Left lobe of liver (tissue), 2 donors: ENCODE measurements at regions not wholly inside any gene's neighbourhood (a gene's known extent, or its start where the extent isn't known, plus 50 kb on each side); places are given as distances from the start of the nearest gene placed in this dataset.

Experiments used
- ATAC-seq: fragments of 200-7000 bp; cut with Tn5 transposase; one replicate; pipeline ENCODE4 v1.9.1; 2020; ENCODE audit warnings: mild to moderate bottlenecking, moderate library complexity
- DNase-seq: peaks from one replicate; pipeline ENCODE4 v3.0.0-alpha.2; 2020; ENCODE audit warnings: low spot score
- donor health status: DM: no; HTN: no; CAD: no; lungs with moderate emphysema.
- donor health status: DM: no; HTN: yes; CAD: no.

DNA sequence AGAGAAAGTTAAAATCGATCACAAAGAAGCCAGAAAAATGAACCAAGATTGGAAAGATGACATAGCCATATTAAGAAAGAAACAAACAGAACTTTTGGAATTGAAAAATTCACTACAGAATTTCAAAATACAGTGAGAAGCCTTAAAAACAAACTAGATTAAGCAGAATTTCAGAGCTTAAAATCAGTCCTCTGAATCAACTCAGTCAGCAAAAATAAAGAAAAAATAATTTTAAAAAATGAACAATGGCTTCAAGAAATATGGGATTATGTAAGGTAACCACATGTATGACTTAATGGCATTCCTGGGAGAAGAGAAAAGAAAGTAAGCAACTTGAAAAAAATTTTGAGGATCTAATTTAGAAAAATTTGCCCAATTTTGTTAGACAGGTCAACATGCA lies 696.2 kb downstream of the TSN start:
- no peak for DNase-seq
- no peak for ATAC-seq

DNA sequence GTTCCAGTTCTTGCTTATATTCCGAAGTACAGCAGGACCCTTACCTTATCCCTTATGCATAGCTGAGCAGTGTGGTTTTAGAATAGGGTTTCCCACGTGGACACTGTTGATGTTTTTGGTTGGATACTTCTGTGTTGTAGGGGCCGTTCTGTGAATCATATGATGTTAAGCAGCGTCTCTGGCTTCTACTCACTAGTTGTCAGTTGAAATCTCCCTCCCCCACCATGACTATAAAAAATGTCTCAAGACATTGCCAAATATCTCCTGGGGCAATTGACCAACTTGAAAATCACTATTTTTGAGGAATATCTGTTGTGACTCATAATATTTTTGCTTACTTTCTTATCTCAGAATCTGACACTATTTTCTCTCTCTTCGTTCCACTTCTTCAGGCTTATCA lies 713.7 kb downstream of the TSN start:
- DNase-seq (no peak), ATAC-seq (no peak)

DNA sequence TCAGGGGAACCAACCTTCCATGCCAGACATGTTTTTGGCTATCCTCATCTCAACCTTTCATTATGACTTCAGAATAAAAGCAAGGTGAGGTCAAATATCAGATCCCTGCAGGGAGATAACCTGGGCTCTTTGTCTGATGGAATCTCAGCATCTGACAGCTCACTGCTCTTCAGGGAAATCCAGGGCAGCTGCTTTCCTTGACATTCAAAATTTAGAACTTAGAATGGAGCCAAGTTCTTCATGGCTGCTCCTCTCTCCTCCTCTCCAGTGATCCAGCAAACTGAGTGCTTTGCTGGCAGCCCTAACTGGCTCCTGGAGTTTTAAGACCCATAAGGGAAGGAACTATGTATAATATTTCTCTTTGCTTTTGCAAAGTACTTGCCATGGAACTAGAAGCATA lies 716.3 kb downstream of the TSN start:
- DNase-seq = no peak
- no peak for ATAC-seq

DNA sequence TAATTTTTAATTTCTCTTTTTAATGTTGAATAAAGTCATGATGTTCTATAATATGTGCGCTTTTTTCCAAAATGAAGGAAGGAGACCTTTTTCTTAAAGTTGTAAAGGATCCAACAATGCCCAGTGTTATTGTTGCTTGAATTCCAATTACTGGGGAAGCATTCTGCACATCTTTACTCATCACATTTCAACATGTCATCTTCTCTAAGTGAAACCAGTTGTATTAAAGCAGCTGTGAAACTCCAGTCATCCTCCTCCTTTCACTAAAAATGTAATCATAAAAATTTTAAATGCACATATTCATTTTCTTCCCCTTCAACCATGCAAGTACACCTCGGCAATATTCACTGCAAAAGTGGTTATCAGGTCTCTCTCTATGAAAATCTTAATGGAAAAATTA lies 722.7 kb downstream of the TSN start:
- no peak for ATAC-seq
- no peak for DNase-seq

DNA sequence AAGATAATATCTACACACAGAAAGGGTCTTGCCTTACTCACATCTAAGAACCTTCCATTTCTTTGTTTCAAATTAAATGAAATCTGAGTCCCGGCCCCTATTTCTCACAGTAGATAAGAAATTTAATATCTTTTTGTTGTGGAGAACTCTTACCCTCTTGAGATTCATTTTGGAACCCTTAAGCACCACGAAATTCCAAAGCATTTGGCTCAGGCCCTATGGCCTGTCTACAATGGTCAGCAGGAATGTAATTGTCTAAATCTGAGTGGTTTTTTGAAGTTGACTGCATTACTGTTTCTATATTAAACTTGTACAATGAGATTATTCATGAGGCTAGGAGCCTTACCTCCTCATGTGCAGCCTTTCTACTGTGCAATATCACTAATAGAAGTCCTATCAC lies 723.3 kb downstream of the TSN start:
- ATAC-seq (no peak), DNase-seq (no peak)

DNA sequence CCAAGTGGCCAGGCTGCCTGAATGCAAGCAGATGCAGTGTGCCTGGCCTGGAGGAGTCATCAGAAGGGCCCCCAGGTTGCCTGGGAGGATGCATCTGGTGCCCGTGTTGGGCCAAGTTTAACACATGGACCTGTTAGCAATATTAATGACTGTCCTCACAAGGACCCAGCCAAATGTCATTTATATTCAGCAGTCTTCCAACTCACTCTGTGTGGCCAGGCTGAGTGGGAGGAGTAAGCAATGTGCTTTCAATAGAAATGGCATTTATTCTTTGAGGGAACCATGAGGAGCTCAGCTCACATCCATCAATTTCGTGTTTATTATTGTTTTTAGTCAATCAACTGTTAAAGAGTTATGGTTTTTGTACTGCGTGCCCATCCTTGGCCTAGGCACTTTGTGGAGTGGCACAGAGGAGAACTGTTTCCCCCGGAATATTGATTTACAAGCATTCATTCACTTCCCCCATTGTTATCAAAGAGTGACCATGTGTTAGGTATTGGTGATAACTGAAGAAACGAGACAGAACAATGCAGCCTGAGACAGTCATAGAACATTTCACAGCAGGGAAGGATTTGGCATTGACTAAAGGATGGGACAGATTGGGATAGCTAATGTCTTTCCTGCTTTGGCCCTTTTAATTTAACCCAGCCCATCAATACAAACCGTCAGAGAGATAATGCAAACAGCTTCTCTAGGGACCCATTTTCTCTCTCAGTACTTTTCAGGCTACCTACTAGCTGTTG lies 725.2 kb downstream of the TSN start:
- DNase-seq (no peak), ATAC-seq (no peak)

DNA sequence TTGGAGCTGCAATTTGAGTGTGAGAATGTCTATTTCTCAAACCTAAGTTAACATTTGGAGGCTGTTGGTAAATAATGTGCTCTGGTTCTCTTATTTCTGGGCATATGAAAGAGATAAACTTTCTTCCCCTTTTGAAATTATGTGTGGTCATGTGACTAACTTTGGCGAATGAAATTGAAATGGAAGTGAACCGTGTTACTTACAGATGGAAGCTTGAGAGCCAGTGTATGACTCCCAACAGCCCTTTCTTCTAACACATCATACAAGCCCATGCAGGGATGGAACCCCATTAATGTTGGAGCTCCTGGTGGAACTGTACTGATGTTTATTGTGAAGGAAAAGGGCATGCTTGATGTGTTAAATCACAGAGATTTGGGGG lies 725.8 kb downstream of the TSN start:
- DNase-seq = no peak
- no peak for ATAC-seq

DNA sequence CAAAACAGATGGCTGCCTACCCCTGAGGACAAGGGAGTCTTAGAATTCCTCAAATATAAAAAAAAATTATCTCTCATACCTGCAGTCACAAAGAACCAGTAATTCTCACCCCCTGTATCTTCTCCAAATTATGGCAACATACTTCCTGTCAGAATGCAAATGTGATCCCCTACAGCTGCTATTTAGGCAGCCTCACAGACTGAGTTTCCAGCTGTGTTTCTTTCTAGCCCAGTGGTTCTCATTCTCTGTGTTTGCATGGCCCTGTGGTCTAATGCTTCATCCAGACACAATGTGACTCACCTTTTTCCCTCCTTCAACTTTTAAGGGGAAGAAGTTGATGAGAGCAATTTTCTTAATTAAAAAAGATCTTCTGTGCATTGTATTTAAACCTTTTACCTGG lies 726.3 kb downstream of the TSN start:
- DNase-seq (no peak), ATAC-seq (no peak)

DNA sequence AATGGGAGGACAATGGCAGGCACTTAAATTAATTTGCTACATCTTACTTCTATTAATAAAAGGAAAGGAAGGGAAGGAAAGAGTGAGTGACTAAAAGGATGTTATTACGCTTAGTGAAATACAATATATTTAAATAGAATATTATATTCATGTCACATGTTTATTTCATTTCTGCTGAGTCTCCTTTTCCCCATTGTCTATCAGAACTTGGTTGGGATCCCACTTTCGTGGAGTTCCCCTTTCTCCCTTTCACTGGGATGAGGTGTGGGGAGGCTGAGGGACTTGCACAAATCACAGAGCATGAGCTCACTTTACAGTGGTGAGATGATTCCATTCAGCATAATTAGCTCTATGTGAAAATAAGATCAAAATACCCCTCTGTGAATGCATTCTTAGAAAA lies 730.6 kb downstream of the TSN start:
- DNase-seq (no peak), ATAC-seq (no peak)

DNA sequence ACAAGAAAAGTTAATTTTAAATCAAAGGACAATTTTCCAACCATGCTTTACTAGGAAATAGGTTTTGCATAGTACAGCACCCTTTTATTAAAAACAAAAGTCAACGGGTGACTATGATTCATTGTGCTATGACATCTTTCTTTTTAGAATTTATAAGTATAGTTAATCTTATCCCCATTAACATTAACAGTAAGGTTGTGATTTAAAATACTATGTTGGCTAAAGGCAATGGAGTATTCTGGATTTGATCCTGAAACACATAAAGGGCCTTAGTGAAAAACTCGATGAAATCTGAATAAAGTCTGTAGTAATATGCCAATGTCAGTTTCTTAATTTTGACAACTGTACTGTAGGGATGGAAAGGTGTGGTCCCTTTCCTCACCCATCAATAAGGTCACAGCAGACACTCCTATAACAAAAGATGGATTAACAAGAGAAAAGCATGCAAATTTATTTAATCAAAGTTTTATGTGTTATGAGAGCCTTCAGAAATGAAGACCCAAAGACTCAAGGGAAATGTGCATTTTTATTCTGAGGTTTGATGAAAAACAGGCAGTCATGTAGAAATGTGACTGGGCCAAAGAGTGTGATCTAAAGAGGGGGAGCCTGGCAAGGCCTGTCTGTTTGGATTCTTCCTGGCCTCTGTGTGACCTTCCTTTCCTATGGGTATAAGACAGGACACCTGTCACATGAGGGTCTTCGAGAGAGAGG lies 731.4 kb downstream of the TSN start:
- DNase-seq (no peak), ATAC-seq (no peak)

DNA sequence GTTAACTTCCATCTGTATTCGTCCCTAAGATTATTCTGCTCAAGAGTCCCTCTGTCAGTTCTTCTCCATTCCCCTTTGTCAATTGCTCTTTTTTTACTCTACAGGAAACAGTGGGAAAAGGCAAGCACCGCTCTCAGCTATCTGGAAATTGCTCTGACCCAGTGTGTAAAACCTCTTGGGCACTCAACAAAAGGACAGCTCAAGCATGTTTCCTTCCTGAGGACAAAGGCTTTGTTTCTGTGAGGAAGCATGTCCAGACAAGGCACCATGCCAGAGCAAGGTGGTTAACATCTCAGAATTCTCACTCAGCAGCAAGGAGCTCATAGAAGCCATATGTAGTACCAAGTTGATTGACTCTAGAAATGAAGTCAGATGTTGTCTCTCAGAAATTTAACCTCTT lies 735.6 kb downstream of the TSN start:
- DNase-seq (no peak), ATAC-seq (no peak)

DNA sequence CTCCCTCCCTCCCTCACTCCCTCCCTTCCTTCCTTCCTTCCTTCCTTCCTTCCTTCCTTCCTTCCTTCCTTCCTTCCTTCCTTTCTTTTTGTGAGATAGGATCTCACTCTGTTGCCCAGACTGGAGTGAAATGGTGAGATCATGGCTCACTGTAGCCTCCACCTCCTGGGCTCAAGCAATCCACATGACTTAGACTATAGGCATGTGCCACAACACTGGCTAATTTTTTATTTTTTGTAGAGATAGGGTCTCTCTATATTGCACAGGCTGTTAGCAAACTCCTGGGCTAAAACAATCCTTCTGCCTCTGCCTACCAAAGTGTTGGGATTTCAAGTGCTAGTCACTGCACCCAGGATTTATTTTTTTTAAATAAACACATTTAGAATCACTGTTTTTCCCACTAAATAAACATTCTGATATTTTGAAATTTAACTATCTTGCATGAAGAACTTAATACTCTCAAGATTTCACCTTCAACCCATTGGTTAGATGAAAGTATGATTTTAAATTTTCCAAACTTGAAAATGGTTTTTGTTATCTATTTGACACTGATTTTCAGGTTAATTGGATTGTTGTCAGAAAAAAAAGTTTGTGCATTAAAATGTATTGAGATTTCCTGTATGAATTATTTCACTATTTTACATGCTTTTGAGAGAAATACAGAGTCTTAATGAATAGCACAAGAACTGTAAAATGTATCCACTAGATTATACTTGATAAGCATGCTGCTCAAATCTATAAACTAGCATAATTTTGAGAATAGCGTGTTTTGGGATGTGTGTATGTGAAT lies 745.1 kb downstream of the TSN start:
- ATAC-seq (no peak), DNase-seq (no peak)

DNA sequence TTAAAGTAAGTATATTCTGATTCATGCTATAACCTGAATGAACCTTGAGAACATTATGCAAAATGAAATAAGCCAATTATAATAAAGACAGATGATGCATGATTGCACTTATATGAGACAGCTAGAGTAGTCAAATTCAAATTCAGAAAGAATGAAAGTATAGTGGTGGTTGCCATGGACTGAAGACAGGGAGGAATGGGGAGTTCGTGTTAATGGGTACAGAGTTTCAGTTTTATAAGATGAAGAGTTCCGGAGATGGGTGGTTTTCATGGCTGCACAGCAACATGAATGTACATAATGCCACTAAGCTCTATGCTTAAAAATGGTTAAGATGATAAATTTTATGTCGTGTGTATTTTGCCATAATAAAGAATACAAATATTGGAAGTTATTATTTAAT lies 751.2 kb downstream of the TSN start:
- ATAC-seq (no peak), DNase-seq (no peak)

DNA sequence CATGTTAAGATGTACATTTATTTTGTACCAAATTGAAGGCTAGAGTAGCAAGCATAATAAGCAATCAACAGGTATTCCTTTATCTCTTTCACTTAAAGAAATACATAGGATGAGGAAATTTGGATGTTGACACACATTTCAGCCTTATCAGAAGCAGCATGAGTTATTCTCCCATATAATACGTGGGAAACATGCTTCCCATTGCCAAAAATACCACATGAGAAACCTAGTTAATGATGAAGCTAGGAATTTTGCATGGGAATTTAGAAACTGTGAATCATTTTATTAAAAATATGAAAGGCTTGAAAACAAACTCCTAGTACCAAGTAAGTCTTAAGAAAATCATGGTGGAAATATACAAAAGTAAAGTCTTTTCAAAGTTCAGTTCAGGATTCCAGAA lies 751.8 kb downstream of the TSN start:
- DNase-seq = no peak
- ATAC-seq = no peak

DNA sequence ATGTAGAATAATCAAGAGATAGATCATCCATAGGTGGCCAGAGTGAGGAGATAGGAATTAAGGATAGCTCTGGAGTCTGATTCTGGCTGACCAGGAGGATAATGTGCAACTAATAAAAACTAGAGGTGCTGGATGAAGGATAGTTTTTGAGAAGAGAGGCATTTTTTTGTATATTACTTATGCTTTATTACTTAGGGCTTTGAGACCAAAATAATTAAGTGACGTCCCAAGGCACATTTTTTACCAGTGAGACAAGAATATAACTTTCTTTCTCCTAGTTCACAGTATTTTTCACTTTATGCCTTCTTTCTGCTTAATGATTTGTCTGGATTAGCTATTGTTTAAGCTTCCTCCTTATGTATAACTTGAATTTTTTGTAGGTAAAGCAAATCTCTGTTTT lies 756.6 kb downstream of the TSN start:
- no peak for ATAC-seq
- no peak for DNase-seq

DNA sequence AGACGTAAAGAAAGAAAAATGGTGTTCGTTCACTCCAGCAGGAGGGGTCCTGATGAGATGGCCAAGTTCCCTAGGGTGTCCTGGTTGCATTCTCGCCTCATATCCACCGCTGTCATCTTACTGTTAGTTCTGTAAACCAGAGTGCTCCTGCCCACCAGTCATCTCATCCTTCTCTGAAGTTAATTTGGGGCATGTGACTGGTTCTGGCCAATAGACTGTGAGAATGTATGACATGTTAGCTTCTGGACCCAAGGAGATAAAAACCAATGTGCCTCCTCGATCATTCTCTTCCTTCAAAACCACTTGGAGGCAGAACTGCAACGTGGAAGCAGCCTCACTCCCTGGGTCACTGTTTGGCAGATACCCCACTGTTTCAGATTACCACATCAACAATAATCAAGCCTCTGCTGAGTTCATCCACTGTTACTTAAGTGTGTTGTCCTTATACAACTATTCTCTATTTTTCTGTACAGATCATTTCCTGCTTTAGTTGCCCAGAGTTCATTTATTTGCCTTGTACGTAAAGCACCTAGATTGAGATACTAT lies 759.1 kb downstream of the TSN start:
- no peak for DNase-seq
- ATAC-seq = no peak

DNA sequence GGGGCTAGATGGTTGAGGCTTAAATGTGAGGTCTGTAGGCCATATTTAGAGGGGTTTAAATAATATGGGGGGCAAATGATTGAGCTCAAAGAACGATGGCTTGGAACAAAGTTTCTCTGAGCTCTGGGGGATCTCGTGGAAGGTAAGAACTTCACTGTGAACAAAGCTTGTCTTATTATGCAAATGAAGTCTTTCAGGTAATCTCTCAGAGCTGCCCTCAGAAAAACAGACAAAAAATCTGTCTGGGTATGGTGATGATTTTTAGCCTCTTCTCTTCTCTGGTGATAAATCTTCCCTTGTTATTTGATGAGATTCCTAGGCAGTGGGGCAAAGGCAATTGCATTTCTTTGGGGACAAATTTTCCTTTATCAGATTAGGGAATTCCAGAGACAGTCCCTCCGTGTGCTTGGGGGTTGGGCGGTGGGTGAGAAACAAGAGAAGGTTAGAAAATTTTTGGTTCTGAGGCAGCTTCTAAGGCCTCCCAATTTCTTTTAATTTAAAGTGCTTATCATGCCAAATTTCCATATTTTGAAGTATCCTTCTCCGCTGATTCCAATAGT lies 760.4 kb downstream of the TSN start:
- DNase-seq (no peak), ATAC-seq (no peak)

DNA sequence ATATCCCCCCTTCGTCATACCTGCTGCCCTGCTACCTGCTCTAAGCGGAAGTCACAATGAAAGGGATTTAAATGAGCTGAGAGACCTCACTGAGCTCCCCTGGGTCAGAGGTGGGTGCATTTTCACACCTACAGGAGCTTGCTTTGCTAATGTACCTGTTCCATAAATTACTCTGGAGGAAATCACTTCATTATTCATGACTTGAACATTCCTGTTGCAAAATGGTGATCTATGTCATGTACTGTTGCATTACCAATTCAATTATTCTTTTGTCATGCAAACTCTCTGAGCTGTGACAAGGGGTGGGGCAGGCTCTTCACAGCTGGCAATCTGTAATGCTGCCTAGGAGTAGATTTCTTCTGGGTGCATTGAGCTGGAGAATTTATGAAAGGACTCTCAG lies 761.3 kb downstream of the TSN start:
- ATAC-seq (no peak), DNase-seq (no peak)

DNA sequence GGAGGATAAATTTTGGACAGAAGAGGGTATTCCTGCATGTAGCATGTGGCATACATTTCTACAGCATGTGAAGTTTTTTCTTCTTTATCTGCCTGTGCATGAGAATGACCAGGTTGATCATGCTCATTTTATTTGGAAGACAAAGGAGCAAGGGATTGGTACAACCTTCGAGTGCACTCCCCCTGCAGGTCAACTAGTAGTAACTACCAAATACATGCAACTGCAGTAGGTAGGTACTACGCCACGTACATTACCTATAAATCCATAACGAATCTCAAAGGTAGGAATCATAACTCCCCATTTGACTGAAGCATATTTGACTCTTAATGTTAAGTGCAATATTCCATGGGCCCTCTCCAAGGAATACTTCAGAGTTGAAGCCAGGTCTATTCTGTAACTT lies 763.9 kb downstream of the TSN start:
- DNase-seq (no peak), ATAC-seq (peak; percentile 42)

DNA sequence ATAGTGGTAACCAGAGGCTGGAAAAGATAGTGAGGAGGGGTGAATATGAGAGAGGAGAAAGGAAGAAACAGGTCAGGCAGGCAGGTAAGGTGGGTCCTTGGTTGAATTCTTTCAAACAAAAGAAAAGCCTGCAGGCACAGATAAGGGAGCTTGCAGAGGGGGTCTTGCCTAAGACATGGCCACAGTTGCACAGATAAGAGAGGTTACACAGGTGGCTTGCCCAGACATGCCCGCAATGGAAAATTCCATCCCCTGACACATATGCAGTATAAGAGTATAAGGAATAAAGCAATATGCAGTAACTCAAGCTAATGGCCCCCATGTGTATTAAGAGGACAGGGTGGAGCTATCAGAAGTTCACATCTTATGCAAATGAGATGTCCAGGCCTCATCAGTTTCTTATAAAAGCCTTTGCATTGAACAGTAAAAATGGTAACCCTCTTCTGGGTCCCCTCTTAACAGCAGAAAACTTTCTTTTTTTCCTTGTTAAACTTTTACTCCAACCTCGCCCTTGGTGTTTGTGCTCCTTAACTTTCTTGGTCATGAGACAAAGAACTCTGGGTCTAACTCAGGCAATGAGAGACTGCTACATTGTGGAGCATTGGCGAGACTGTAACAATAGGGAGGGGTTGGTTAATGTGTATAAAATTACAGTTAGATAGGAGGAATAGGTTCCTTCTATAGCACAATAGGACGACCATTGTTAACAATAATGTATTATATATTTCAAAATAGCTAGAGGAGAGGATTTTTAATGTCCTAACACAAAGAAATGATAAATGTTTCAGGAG lies 764.6 kb downstream of the TSN start:
- ATAC-seq (no peak), DNase-seq (no peak)

DNA sequence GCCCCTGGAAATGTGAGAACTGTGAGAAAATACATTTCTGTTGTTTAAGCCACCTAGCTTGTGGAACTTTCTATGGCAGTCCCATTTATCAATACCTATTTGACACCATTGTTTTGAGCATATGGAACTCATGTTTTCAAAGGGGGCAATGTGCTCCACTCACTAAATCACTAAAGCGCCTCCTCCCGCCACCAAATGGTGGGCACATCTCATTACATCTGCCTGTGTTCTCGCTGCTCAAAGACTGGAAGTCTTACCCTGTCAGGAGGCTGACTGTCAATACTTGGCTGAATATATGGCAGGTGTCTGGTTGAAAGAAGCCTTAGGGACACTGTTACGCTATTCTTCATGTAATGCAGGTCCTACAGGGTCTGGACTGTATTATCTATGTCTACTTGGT lies 767.7 kb downstream of the TSN start:
- DNase-seq = no peak
- ATAC-seq = no peak
